Astrocyte of the spinal cord (primary cell): ENCODE measurements at regions not wholly inside any gene's neighbourhood (a gene's known extent, or its start where the extent isn't known, plus 50 kb on each side); places are given as distances from the start of the nearest gene placed in this dataset.

Experiments used
- DNase-seq: peaks from one replicate; pipeline ENCODE4 v3.0.0; 2011; ENCODE audit warnings: low read depth, low spot score
- H3K4me3 ChIP-seq: 2 replicates; pipeline ENCODE4 v1.5.1; 2011; ENCODE audit warnings: low read depth, mild to moderate bottlenecking, low read length, moderate library complexity
- CTCF ChIP-seq: IDR thresholded peaks from 2 replicates; pipeline ENCODE4 v1.5.1; 2012; ENCODE audit warnings: low read depth, mild to moderate bottlenecking, low read length, inconsistent platforms
- in situ Hi-C: cut with HindIII; loops from 2 replicates; pipeline ENCODE4 v1.10.0; 2017; ENCODE audit warnings: low sequenced_read_pairs

GRCh38 chr22:44396727-44397722, 84.3 kb upstream of the SHISAL1 start:
- DNase-seq = no peak
- TF ChIP-seq CTCF = no peak
- no peak overlapping the region for H3K4me3 ChIP-seq
- in situ Hi-C loops = no loop called here

- no peak for TF ChIP-seq CTCF
- in situ Hi-C loops = no loop called here
- no peak for DNase-seq
- H3K4me3 ChIP-seq = no peak overlapping the region
Observed at GRCh38 chr22:44396021-44396726, 83.4 kb upstream of the SHISAL1 start.

GRCh38 chr22:44395118-44396005, 82.6 kb upstream of the SHISAL1 start:
- DNase-seq = no peak
- H3K4me3 ChIP-seq = no peak overlapping the region
- in situ Hi-C loops = no loop called here
- TF ChIP-seq CTCF = no peak

- in situ Hi-C loops = no loop called here
- no peak overlapping the region for H3K4me3 ChIP-seq
- no peak for DNase-seq
- no peak for TF ChIP-seq CTCF
Observed at GRCh38 chr22:44394246-44395117, 81.7 kb upstream of the SHISAL1 start.

GRCh38 chr22:44393066-44393465, 80.3 kb upstream of the SHISAL1 start:
- TF ChIP-seq CTCF = no peak
- no peak overlapping the region for H3K4me3 ChIP-seq
- in situ Hi-C loops = no loop called here
- no peak for DNase-seq
